Glutamatergic neuron (in vitro differentiated cells): ENCODE measurements at regions not wholly inside any gene's neighbourhood (a gene's known extent, or its start where the extent isn't known, plus 50 kb on each side); places are given as distances from the start of the nearest gene placed in this dataset.

Experiments
- DNase-seq: peaks from one replicate; pipeline ENCODE4 v3.0.0; 2022
- H3K27ac Mint-ChIP-seq: one replicate; pipeline ENCODE4 v1.8.0; 2020; ENCODE audit warnings: mild to moderate bottlenecking, mixed read lengths, inconsistent platforms; ENCODE audit not compliant: unreplicated experiment
- H3K27me3 Mint-ChIP-seq: one replicate; pipeline ENCODE4 v1.8.0; 2020; ENCODE audit warnings: mild to moderate bottlenecking, moderate library complexity, mixed read lengths, inconsistent platforms; ENCODE audit not compliant: unreplicated experiment
- H3K36me3 Mint-ChIP-seq: one replicate; pipeline ENCODE4 v1.8.0; 2020; ENCODE audit warnings: mild to moderate bottlenecking, mixed read lengths, inconsistent platforms; ENCODE audit not compliant: unreplicated experiment
- H3K4me1 Mint-ChIP-seq: one replicate; pipeline ENCODE4 v1.8.0; 2020; ENCODE audit warnings: mild to moderate bottlenecking, low read depth, mixed read lengths, inconsistent platforms; ENCODE audit not compliant: unreplicated experiment
- H3K4me3 Mint-ChIP-seq: one replicate; pipeline ENCODE4 v1.8.0; 2020; ENCODE audit warnings: mild to moderate bottlenecking, mixed read lengths, inconsistent platforms; ENCODE audit not compliant: unreplicated experiment
- H3K9me3 Mint-ChIP-seq: one replicate; pipeline ENCODE4 v1.8.0; 2020; ENCODE audit warnings: mild to moderate bottlenecking, moderate library complexity, mixed read lengths, inconsistent platforms; ENCODE audit not compliant: unreplicated experiment
- TF ChIP-seq, protein P1 (sequence below): fragments of 200-600 bp; sonication (generic); IDR thresholded peaks from one replicate; pipeline ENCODE4 v1.5.0; 2021; ENCODE audit not compliant: partially characterized antibody, unreplicated experiment

DNA sequence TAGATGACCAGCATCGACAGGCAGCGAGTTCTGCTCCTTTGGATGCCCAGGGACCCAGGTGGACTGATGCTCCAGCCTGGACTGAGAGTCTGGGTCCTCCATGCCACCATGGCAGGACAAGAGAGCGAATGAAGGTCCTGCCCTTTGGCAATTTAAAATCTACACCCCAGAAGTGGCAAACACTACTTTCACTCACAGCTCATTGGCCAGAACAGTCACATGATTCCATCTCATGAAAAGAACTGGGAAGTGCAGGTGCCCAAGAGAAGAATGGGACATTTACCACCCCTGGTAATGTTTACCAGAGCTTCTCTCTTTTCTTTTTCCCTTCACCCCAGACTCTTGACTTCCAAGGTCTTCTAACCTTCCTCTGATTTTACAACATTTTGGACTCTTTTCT is 87.8 kb upstream of the SLCO3A1 start:
- DNase-seq, result no peak
- no peaks in the 10 kb centered on the region for H3K36me3 Mint-ChIP-seq
- no peak overlapping the region for H3K4me3 Mint-ChIP-seq
- TF ChIP-seq, protein P1, sequence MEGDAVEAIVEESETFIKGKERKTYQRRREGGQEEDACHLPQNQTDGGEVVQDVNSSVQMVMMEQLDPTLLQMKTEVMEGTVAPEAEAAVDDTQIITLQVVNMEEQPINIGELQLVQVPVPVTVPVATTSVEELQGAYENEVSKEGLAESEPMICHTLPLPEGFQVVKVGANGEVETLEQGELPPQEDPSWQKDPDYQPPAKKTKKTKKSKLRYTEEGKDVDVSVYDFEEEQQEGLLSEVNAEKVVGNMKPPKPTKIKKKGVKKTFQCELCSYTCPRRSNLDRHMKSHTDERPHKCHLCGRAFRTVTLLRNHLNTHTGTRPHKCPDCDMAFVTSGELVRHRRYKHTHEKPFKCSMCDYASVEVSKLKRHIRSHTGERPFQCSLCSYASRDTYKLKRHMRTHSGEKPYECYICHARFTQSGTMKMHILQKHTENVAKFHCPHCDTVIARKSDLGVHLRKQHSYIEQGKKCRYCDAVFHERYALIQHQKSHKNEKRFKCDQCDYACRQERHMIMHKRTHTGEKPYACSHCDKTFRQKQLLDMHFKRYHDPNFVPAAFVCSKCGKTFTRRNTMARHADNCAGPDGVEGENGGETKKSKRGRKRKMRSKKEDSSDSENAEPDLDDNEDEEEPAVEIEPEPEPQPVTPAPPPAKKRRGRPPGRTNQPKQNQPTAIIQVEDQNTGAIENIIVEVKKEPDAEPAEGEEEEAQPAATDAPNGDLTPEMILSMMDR, result no peak
- peaks cover 2% of the 10 kb centered on the region for H3K27me3 Mint-ChIP-seq
- peaks cover 10% of the 10 kb centered on the region for H3K4me1 Mint-ChIP-seq
- H3K27ac Mint-ChIP-seq, result no peak overlapping the region
- H3K9me3 Mint-ChIP-seq, result peaks cover 2% of the 10 kb centered on the region

DNA sequence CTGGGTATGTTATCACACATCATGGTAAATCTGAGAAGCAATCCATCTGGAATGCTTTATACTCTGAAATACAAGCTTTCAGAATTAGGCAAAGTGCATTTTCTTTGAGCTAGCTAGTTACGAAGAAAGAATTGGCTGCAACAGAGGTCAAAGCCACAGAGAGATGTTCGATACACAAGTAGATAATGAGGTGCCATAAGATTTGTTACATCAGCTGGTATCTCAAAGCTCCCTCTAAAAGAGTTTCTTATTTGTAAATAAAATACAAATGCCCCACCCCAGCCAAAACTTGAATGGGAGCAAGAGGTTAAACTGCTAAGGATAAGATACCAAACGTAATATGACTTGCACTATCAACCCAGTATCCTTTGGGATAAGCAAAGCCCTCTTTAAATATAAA is 84.0 kb upstream of the SLCO3A1 start:
- no peak for DNase-seq
- Mint-ChIP-seq H3K36me3 (no peaks in the 10 kb centered on the region), H3K9me3 (peaks cover 2% of the 10 kb centered on the region), H3K4me3 (no peak overlapping the region), H3K27me3 (peaks cover 2% of the 10 kb centered on the region), H3K4me1 (peaks cover 8% of the 10 kb centered on the region), H3K27ac (no peak overlapping the region)
- TF ChIP-seq, protein P1, result no peak

DNA sequence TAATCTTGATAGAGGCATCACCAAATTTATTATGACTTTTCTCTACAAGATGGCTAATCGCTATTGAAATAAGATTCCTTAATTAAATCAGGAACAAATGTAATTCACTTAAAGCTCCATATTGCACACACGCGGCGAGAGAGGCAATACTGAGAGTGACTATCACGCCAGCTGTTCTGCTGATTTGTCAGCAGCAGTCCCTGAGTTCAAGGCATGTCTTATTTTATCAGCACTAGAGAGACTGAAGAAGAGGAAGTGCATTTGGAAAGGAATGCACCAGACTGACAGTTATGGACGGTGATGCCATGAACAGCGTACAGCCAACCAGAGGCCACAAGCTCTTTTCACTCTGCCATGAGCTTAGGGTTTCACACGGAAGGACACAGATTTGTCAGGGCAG is 83.6 kb upstream of the SLCO3A1 start:
- H3K27ac Mint-ChIP-seq, result no peak overlapping the region
- H3K27me3 Mint-ChIP-seq, result peaks cover 2% of the 10 kb centered on the region
- TF ChIP-seq, protein P1, result no peak
- H3K4me3 Mint-ChIP-seq, result no peak overlapping the region
- no peak for DNase-seq
- H3K36me3 Mint-ChIP-seq, result no peaks in the 10 kb centered on the region
- H3K9me3 Mint-ChIP-seq, result peaks cover 2% of the 10 kb centered on the region
- peaks cover 5% of the 10 kb centered on the region for H3K4me1 Mint-ChIP-seq

DNA sequence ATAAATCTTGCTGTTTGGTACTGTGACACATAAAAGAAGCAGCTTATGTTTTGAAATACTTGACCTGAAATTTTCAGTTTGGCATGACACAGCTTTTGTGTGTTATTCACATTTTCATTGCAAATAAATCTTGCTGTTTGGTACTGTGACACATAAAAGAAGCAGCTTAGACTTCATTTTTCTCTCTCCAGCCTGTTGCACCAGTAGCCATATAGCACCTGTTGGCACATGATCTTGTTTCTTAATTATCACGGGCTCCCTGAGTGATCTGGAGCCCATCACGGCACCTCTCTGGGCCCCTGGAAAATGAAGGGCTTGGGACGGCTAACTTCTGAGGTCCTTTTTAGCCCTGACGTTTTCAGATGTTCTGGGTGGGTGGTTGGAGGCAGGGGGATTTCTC is 77.4 kb upstream of the SLCO3A1 start:
- H3K36me3 Mint-ChIP-seq, result no peaks in the 10 kb centered on the region

DNA sequence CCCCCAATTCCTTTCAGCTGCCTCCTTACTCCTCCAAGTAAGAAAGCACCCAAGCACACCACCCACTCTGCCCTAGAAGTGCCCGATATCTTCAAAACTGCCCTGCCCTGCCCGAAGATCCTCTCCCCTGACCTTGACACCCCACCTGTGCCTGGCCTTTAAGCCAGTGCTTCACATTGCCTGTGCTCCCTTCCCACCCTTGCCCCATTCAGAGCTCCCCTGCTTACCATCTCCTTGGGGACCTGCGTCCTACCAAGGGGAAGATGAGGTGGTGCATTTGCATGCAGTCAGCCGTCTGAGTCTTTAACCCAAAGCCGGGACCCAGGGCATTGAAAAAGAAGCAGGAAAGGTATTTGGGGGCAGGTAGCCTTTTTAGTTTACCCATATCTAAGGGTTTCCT is 73.5 kb upstream of the SLCO3A1 start:
- Mint-ChIP-seq H3K27me3 (peaks cover 6% of the 10 kb centered on the region), H3K36me3 (no peaks in the 10 kb centered on the region), H3K4me3 (no peak overlapping the region), H3K9me3 (peaks cover 1% of the 10 kb centered on the region), H3K27ac (no peak overlapping the region), H3K4me1 (no peaks in the 10 kb centered on the region)
- no peak for DNase-seq
- TF ChIP-seq, protein P1, result no peak

More for the DNA sequence above, 77.4 kb upstream of the SLCO3A1 start:
- Mint-ChIP-seq H3K27ac (no peak overlapping the region), H3K4me1 (no peaks in the 10 kb centered on the region), H3K27me3 (peaks cover 3% of the 10 kb centered on the region), H3K4me3 (no peak overlapping the region), H3K9me3 (peaks cover 1% of the 10 kb centered on the region)
- DNase-seq, result no peak
- TF ChIP-seq, protein P1, result no peak
